VCaP (cell line): ENCODE measurements at regions not wholly inside any gene's neighbourhood (a gene's known extent, or its start where the extent isn't known, plus 50 kb on each side); places are given as distances from the start of the nearest gene placed in this dataset.

Experiments used
- H3K27ac ChIP-seq: fragments of 450-650 bp; 2 replicates; pipeline ENCODE4 v1.5.1; 2017
- CTCF ChIP-seq: fragments of 450-650 bp; conservative IDR thresholded peaks from 2 replicates; pipeline ENCODE4 v1.5.1; 2017; ENCODE audit warnings: mild to moderate bottlenecking, moderate library complexity

DNA sequence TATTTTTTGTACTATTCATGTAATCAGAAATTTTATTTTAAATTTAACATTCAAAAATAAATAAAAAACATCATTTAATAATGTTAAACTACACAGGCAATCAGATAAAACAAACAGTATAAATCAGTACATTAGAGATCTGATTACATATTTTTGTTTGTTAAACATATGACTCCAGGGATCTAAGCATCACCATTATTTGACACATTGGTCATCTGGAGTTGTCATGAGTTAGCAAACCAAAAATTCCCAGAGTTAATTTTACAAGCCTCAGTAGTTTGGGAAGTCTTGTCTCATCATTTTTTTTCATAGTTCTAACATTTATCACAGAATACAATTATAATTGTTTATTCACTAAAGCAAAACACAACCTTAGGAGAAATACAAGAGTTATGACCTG lies 770.8 kb upstream of the SLITRK6 start:
- no peak overlapping the region for H3K27ac ChIP-seq
- no peak for TF ChIP-seq CTCF

DNA sequence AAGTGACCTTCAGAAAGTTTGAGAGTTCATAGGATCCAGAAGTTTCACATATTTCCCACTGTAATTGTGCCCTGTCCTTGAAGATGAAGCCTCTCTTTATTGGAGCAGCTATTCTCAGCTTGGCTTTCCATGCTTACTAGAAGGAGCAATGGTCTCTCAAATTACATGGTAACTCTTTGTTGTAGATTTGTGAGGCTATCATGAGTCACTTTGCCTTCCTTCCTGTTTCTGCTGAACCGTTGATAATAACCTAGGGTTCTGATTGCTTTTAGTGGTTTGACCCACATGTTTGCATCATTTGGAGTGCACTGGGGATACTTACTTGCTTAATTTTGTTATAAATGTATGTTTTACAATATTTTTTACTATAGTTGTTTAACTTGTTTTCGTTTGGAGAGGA lies 772.9 kb upstream of the SLITRK6 start:
- no peak overlapping the region for H3K27ac ChIP-seq
- no peak for TF ChIP-seq CTCF

GRCh38 chr13:86579662-86580061 lies 780.4 kb upstream of the SLITRK6 start:
- no peak for TF ChIP-seq CTCF
- no peak overlapping the region for H3K27ac ChIP-seq

DNA sequence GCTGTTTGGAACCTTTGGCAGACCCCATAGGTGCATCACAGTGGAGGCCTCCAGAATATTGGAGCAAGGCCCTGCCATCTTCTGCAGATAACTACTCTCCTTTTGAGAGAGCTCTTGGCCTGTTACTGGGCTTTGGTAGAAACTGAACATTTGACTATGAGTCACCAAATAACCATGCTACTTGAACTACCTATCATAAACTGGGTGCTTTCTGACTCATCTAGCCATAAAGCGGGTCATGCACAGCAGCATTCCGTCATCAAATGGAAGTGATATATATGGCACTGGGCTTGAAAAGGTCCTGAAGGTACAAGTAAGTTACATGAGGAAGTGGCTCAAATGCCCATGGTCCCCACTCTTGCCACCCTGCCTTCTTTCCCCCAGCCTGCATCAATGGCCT lies 782.5 kb upstream of the SLITRK6 start:
- no peak overlapping the region for H3K27ac ChIP-seq
- no peak for TF ChIP-seq CTCF

DNA sequence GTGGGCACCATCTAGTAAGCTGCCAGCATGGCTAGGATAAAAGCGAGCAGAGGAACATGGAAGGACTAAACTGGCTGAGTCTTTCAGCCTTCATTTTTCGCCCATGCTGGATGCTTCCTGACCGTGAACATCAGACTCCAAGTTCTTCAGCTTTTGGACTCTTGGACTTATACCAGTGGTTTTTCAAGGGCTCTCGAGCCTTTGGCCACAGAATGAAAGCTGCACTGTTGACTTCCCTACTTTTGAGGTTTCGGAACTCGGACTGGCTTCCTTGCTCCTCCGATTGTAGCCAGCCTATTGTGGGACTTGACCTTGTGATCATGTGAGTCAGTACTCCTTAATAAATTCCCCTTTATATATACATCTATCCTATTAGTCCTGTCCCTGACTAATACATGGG lies 785.1 kb upstream of the SLITRK6 start:
- TF ChIP-seq CTCF, result no peak
- H3K27ac ChIP-seq, result no peak overlapping the region

- TF ChIP-seq CTCF, result no peak
- no peak overlapping the region for H3K27ac ChIP-seq
Observed at GRCh38 chr13:86585835-86586234, 786.6 kb upstream of the SLITRK6 start.

GRCh38 chr13:86591862-86592261 lies 792.6 kb upstream of the SLITRK6 start:
- H3K27ac ChIP-seq, result no peak overlapping the region
- TF ChIP-seq CTCF, result no peak

- TF ChIP-seq CTCF, result no peak
- H3K27ac ChIP-seq, result no peak overlapping the region
Observed at GRCh38 chr13:86601351-86601750, 802.1 kb upstream of the SLITRK6 start.
